Prostate gland (tissue), 2 donors: ENCODE measurements at regions not wholly inside any gene's neighbourhood (a gene's known extent, or its start where the extent isn't known, plus 50 kb on each side); places are given as distances from the start of the nearest gene placed in this dataset.

ENCODE experiments used
- CTCF ChIP-seq, 4 experiments: fragments of 200-600 bp in 2 of 4; fragments of 450-650 bp in 2 of 4; sonication (generic) in 2 of 4; IDR thresholded peaks; 1 replicate in 3 of 4; 2 replicates in 1 of 4; pipeline ENCODE4 v1.5.1; 2016 to 2019; ENCODE audit warnings: antibody characterized with exemption in 4 of 4, mild to moderate bottlenecking in 2 of 4, moderate library complexity in 2 of 4
- POLR2A ChIP-seq: fragments of 450-650 bp; IDR thresholded peaks from one replicate; pipeline ENCODE4 v1.6.1; 2016; ENCODE audit warnings: antibody characterized with exemption, mild to moderate bottlenecking

GRCh38 chr22:47862394-47862793, 1099.9 kb downstream of the TBC1D22A start:
- TF ChIP-seq CTCF (IDR thresholded peaks at IDR 0.05) (no peak), POLR2A (no peak)
